GM12872 (cell line): ENCODE measurements at regions not wholly inside any gene's neighbourhood (a gene's known extent, or its start where the extent isn't known, plus 50 kb on each side); places are given as distances from the start of the nearest gene placed in this dataset.
A peak's percentile ranks its signal among the peaks of the same experiment; 100 is the strongest.

Experiments used
- TF ChIP-seq, protein P1 (sequence below): IDR thresholded peaks from 3 replicates; pipeline ENCODE4 v1.5.1; 2011; ENCODE audit warnings: low read depth, mild to moderate bottlenecking, low read length, moderate library complexity; ENCODE audit not compliant: insufficient read depth

DNA sequence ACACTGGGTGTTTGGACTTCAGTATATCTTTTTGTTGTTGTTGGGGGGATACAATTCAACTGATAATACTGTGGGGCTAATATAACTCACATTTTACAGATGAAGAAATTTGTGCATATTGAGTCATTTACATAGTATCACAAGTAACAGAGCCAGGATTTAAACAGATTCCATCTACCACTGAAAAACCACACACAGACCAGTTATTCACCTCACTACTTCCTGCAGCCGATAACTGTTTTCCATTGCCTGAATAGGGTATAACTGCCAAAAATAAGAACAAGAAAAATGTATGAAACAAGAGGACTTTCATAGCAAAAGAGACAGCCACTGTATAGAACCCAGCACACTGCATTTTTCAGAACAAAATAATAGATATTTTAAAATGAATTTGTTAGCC lies 215.8 kb upstream of the CNTN6 start:
- TF ChIP-seq, protein P1, sequence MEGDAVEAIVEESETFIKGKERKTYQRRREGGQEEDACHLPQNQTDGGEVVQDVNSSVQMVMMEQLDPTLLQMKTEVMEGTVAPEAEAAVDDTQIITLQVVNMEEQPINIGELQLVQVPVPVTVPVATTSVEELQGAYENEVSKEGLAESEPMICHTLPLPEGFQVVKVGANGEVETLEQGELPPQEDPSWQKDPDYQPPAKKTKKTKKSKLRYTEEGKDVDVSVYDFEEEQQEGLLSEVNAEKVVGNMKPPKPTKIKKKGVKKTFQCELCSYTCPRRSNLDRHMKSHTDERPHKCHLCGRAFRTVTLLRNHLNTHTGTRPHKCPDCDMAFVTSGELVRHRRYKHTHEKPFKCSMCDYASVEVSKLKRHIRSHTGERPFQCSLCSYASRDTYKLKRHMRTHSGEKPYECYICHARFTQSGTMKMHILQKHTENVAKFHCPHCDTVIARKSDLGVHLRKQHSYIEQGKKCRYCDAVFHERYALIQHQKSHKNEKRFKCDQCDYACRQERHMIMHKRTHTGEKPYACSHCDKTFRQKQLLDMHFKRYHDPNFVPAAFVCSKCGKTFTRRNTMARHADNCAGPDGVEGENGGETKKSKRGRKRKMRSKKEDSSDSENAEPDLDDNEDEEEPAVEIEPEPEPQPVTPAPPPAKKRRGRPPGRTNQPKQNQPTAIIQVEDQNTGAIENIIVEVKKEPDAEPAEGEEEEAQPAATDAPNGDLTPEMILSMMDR, result no peak

DNA sequence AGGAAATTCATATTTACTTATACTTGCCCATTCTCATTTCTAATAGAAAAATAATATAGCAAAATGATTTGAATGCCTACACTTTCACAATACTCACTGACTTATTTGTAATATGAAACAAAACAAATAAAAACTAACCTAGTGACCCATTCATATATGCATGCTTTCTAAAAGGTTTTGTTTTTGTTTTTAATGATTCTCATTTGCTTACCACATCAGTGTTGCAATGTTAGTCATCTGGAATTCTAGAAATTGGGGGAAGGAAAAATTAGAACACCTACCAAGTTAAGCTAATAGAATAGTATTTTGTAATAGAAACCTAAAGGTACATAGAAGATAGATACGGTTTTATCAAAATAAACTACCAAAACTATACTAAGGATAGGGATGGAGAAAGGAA lies 214.1 kb upstream of the CNTN6 start:
- TF ChIP-seq, protein P1, result no peak

DNA sequence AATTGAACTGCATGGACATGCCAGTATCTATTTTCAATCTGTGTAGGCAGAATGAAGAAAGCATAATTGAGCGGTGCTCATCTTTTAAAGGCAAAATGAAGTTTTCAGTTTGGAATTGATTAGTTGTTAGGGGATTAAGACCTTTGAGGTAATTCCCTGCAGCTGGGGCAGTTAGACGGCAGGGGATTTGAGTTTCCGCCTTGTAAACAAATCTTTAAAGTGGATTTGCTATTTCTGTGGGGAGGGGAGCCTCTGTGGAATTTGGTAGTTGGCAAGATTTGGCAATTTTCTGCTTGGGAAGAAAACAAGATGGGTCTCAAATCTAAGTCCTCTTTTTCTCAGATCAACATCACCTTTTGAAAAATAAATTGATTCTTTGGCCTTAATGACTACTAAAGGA lies 212.5 kb upstream of the CNTN6 start:
- TF ChIP-seq, protein P1, result no peak

DNA sequence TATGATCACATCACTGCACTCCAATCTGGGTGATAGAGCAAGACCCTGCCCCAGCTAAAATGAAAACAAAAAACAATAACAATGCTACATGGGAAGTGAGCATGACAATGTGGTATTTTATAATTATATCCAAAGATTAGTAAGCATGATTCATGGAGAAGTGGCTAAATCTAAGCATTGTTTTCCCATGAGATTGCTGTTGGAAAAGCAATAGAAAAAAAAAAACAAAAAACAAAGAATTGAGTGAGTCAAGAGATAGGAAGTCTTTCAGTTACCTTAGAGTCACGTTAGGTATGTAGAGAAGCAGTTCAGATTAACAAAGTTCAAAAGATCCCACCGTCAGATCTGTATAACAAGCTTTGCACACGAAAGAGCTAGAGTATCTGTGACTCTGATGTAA lies 210.3 kb upstream of the CNTN6 start:
- TF ChIP-seq, protein P1, result no peak

DNA sequence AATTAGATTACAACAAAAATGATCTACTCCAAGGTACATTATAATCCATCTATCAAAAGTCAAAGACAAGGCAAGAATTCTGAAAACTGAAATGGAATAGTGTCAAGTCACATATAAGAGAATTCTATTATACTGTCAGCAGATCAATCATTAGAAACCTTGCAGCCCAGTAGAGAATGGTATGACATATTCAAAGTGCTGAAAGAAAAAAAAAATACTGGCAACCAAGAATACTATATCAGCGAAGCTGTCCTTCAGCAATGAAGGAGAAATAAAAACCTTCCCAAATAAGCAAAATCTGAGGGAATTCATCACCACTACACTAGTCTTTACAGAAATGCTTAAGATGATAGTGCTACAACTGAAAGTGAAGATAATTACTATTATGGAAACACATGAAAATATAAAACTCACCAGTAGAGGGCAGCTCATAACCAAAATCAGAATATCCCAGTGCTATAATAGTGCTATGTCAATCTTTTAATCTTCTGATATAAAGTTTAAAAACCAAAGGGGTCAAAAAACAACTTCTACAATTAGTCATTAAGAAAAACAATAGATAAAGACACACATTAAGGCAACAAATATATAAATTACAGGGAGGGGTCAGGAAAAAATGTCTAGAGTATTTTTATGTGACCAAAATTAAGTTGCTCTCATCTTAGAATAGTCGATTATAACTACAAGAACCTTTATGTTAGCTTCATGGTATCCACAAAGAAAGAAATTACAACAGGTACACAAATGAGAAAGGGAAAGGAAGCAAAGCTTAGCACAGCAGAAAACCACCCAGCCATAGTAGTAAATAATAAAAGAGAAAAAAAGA lies 190.7 kb upstream of the CNTN6 start:
- TF ChIP-seq, protein P1, result peak; percentile 35; the same call in 2 of the 3 replicates

DNA sequence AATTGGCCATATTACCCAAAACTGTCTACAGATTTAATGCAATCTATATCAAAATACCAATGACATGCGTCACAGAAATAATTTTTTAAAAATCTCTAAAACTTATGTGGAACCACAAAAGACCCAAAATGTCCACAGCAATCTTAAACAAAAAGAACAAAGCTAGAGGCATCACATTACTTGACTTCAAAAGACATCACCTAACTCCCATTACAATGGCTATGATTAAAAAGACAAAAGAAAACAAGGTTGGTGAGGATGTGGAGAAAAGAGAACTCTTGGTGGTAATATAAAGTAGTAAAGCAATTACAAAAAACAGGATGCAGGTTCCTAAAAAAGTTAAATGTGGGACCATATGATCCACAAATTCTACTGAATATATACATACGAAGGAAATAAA lies 187.6 kb upstream of the CNTN6 start:
- TF ChIP-seq, protein P1, result no peak

DNA sequence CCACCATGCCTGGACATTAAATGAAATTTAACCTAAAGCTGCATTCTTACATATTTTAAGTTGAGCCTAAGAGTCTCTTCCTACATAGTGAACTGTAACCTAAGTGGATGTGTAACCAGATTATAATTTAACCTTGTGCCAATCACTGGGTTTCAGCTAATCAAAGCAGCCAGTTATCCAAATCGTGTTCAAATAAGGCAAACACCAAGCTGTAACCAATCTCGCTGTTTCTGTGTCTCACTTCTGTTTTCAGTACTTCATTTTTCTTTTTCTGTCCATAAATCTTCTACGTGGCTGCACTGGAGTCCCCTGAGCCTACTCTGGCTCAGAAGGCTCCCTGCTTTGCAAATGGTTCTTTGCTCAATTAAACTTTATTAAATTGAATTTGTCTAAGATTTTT lies 186.1 kb upstream of the CNTN6 start:
- TF ChIP-seq, protein P1, result no peak

DNA sequence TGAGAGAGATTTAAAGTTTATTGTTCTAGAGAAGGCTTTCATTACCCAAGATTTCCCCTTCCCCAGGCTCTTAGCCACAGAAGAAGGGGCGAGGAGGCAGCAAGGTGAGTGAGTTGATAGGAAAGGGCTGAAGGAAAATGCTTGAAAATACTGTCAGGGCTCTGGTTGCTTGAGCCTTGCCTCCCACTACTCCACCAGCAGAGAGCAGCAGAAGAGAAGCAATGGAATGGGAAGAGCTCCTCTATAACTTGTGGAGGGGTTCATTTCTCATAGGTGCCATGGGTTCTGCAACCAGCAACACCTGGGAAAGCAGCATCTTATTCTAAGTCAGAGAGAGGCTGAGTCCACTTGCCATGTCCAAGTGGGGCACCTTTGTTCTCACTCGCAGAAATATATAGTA lies 184.0 kb upstream of the CNTN6 start:
- TF ChIP-seq, protein P1, result 0 out of 3 replicates have a peak, but pooled peaks have one; percentile 26
